NCI-H146 treated with DMSO at 0.1 percent for 48 hours (cell line): ENCODE measurements at regions not wholly inside any gene's neighbourhood (a gene's known extent, or its start where the extent isn't known, plus 50 kb on each side); places are given as distances from the start of the nearest gene placed in this dataset.
"Not testable (repeated sequence)": the region's sequence is repeated elsewhere in the genome, so short reads cannot be mapped to it uniquely, and the experiment has no call there.

Source experiments
- DNase-seq: peaks from one replicate; lab custom pipeline; 2025; ENCODE audit not compliant: unreplicated experiment; lab: John Stamatoyannopoulos, UW

- DNase-seq: no peak
These were observed 881.3 kb upstream of the ATXN7L3B start for GRCh38 chr12:73656375-73656774.

GRCh38 chr12:73659802-73660201 is 877.8 kb upstream of the ATXN7L3B start:
- no peak for DNase-seq

- no peak for DNase-seq
These were observed 872.4 kb upstream of the ATXN7L3B start for GRCh38 chr12:73665193-73665592.

DNA sequence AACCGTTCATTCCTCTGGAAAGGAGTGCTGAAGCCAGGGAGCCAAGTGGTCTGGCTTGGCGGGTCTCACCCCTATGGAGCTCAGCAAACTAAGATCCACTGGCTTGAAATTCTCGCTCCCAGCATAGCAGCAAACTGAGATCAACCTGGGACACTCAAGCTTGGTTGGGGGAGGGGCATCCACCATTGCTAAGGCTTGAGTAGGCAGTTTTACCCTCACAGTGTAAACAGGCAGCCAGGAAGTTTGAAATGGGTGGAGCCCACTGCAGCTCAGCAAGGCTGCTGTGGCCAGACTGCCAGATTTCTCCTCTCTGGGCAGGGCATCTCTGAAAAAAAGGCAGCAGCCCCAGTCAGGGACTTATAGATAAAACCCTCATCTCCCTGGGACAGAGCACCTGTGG is 866.1 kb upstream of the ATXN7L3B start:
- DNase-seq: not testable (repeated sequence)

DNA sequence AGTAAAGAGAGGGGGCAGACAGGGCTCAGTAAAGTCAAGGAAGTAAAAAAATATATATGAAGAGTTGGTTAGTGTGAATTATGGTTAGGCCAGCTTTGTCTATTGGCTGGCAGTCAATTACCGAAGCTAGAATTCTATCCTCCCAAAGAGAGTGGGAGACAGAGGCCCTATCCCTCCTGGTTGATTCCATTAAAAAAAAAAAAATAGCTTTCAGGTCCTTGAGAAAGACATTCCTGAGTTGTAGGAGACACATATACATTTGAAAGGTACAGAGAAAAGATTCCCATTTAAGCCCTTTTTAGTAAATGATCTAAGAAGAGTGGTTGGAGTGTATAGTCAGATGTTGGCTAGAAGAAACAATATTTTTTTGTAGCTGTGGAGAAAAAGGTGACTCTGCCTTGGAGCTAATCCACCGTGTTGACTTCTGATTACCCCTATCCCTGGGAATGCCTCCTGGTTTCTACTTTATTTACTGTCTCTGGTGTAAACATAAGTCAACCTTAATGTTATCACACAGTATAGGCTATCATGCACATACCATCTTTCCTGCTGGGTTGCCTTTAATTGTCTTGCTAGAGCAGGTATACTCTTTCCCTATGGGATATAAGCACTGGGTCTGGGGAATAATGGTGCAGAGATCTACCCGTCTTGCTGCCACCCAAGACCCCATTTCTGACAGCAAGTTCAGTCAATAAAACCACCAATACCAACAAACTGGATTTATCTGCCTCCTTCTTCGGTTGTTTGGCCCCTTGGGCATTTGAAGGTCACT is 859.9 kb upstream of the ATXN7L3B start:
- no peak for DNase-seq

DNA sequence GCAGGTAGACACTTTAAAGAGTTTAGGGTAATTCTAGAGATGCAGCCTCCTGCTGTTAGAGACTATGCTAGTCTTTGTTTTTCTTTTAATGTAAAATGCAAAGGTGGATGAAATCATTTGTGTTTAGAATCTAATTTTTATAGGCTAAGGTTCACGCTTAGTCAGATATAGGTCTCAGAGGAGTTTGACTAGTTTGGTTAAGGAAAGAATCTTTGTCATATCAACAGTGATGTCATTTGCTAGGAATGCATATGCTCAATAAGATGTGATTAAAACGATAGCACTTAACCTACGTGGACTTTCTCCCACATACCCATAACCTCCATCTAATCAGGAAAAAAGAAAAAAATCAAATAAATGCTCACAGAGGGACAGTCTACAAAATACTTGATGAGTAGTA is 859.3 kb upstream of the ATXN7L3B start:
- DNase-seq: no peak

- no peak for DNase-seq
These were observed 838.3 kb upstream of the ATXN7L3B start for GRCh38 chr12:73699318-73699717.

GRCh38 chr12:73714655-73715054 is 823.0 kb upstream of the ATXN7L3B start:
- DNase-seq: no peak

DNA sequence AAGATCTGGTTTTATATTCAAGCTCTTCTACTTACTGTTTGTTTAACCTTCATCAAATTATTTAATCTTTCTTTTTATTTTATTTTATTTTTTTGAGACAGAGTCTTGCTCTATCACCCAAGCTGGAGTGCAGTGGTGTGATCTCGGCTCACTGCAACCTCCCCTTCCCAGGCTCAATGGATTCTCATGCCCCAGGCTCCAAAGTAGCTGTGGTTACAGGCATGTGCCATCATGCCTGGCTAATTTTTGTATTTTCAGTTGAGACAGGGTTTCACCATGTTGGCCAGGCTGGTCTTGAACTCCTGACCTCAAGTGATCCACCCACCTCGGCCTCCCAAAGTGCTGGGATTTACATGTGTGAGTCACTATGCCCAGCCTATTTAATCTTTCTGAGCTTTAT is 821.5 kb upstream of the ATXN7L3B start:
- DNase-seq: not testable (repeated sequence)

- DNase-seq: no peak
These were observed 818.4 kb upstream of the ATXN7L3B start for GRCh38 chr12:73719223-73719622.

DNA sequence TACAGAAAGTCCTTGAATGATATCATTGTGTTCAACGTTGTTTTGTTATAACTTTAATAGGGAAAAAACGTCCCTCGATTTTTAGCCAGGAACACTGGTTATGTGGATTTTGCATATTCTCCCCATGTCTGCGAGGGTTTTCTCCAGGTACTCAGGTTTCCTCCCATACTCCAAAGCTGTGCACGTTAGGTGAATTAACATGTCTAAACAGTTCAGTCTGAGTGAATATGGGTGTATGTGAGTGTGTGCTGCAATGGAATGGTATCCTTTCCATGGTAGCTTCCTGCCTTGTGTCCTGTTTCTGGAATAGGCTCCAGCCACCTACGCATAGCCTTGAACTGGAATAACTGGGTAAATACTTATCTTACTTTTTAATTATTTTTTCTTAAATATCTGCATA is 810.8 kb upstream of the ATXN7L3B start:
- DNase-seq: no peak

GRCh38 chr12:73731658-73732057 is 806.0 kb upstream of the ATXN7L3B start:
- no peak for DNase-seq

GRCh38 chr12:73769337-73769736 is 768.3 kb upstream of the ATXN7L3B start:
- DNase-seq: no peak

GRCh38 chr12:73798523-73798922 is 739.1 kb upstream of the ATXN7L3B start:
- no peak for DNase-seq

GRCh38 chr12:73815072-73815645 is 722.5 kb upstream of the ATXN7L3B start:
- no peak for DNase-seq

DNA sequence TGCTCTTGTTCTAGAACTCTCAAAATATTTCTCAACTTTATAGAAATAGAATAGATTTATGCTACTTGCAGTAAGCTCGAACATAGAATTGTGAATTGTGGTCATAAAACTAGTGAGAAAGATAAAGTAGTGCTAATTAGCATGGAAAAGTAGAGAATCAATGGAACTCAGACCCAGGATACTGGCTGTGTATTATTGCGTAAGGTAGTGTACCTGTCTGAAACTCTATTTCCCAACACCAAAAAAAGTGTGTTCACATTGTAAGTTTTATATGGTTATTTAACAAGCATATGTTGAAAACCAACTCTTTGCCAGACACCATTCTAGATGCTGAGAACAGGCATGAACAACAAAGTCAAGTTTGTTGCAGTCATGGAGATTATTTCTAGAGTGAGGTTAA is 720.5 kb upstream of the ATXN7L3B start:
- no peak for DNase-seq

- no peak for DNase-seq
These were observed 703.9 kb upstream of the ATXN7L3B start for GRCh38 chr12:73833746-73834145.

GRCh38 chr12:73841963-73842362 is 695.7 kb upstream of the ATXN7L3B start:
- DNase-seq: no peak

- DNase-seq: no peak
These were observed 674.1 kb upstream of the ATXN7L3B start for GRCh38 chr12:73863546-73863945.

GRCh38 chr12:73867147-73867546 is 670.5 kb upstream of the ATXN7L3B start:
- DNase-seq: no peak

DNA sequence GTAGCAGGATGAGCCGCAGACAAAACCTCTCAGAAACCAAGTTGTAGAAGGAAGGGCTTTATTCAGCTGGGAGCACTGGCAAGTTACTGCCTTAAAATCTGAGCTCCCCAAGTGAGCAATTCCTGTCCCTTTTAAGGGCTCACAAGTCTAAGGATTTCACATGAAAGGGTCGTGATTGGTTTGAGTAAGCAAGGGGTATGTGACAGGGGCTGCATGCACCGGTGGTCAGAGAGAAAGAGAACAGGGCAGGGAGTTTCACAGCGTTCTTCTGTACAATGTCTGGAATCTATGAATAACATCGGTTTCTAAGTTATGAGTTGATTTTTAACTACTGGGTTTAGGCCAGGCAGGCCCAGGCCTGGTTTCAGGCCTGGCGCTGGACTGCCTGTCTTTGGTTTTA is 660.3 kb upstream of the ATXN7L3B start:
- not testable (repeated sequence) for DNase-seq

DNA sequence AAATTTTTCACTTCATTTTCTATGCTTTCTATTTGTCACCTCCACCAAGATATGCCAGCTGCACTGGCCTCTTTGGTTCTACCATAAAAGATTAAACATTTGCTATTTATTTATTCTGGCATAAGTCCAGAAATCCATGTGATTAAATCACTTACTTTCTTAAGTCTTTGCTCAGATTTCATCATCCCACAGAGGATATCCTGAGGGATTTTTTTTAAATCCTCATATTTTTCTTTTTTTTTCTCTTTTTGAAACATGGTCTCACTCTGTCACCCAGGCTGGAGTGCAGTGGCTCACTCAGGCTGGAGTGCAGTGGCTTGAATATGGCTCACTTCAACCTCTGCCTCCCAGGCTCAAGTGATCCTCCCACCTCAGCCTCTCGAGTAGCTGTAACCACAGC is 645.4 kb upstream of the ATXN7L3B start:
- DNase-seq: no peak

- DNase-seq: no peak
These were observed 639.0 kb upstream of the ATXN7L3B start for GRCh38 chr12:73898645-73899044.
